Forelimb muscle (tissue), 1 donor: ENCODE measurements at regions not wholly inside any gene's neighbourhood (a gene's known extent, or its start where the extent isn't known, plus 50 kb on each side); places are given as distances from the start of the nearest gene placed in this dataset.
"Not testable (repeated sequence)": the region's sequence is repeated elsewhere in the genome, so short reads cannot be mapped to it uniquely, and the experiment has no call there.

Source experiments
- DNase-seq: peaks from one replicate; pipeline ENCODE4 v3.0.0-alpha.2; 2013; ENCODE audit warnings: low read depth

GRCh38 chr4:92232566-92232965, 71.2 kb upstream of the GRID2 start:
- DNase-seq = no peak

DNA sequence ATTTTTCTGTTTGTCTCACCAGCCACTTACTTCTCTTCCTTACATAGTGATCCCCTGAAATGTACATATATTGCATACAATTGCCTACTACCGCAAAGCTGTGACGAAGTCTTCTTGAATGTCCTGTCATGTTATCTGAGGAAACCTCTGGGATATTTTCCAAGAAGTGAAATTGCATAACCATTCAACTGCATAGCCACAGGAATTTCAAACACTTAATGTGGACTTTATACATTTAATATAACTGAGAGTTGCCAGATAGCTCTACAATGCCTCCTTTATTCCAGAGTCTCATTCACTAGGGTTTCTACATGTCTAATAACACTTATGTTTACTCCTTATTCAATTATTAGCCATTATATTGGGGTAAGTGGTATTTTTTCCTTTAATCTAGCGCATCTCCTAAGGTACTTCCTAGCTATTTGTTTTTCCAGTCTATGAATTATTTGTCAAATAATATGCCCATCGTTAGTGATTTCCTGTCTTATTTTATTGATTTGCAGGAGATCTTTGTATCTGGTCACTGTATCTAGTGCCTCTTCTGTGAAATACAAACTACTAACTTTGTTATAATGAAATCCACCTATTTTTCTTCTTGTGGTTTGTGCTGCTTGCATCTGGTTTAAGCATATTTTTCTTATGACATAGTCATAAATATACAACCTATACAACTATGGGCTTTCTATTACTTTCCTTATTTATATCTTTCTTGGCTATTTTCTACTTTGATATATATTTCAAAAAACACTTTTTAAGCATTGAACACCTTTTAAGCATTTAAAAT, 69.2 kb upstream of the GRID2 start:
- no peak for DNase-seq

DNA sequence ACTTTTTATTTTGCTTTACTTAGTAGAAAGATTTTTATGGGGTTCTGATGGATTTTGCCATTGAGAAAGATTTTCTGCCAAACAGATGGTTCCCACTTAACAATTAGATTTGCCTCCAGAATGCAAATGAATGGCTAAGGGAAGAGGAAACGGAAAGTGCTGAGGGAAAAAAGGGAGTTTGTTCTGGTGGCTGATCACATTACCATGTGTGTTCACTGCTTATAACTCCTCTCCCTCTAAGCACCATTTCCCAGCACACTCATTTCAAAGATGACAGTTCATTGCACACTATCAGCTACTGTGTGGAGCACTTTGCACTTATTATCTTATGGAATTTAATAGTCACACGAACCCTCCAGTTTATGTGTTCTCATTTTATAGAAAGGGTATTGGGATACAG, 68.0 kb upstream of the GRID2 start:
- no peak for DNase-seq

- DNase-seq = no peak
Observed at GRCh38 chr4:92236877-92237276, 66.9 kb upstream of the GRID2 start.

DNA sequence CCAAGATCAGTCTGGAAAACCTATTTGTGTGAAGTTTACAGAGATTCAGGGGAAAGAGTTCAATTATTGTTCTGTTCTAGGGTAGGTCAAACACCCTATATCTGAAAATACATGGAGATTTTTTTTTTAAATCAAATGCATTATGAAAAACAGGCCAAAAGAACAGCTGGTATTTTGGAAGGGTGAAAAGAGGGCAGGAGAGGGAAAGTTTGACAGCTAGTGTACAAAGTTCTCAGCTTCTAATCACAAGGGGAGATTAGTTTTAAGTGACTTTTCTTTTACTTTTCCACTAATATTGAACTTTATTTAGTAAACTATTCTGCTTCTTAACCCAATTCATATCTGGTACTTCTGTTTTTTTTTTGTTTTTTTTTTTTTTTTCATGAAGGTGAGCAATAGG, 66.2 kb upstream of the GRID2 start:
- no peak for DNase-seq

- no peak for DNase-seq
Observed at GRCh38 chr4:92241094-92241493, 62.7 kb upstream of the GRID2 start.

DNA sequence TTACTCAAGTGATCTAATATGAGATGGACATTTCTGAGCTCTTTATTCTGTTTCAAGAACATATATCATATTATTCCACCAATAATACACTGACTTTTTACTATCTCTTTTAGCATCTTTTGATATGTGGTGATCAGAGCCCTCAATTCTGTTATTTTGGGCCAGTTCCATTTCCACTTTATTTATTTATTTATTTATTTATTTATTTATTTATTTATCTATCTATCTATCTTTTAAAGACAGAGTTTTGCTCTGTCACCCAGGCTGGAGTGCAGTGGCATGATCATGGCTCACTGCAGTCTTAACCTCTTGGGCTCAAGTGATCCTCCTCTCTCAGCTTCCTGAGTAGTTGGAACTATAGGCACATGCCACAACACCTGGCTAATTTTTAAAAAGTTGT, 57.4 kb upstream of the GRID2 start:
- no peak for DNase-seq

DNA sequence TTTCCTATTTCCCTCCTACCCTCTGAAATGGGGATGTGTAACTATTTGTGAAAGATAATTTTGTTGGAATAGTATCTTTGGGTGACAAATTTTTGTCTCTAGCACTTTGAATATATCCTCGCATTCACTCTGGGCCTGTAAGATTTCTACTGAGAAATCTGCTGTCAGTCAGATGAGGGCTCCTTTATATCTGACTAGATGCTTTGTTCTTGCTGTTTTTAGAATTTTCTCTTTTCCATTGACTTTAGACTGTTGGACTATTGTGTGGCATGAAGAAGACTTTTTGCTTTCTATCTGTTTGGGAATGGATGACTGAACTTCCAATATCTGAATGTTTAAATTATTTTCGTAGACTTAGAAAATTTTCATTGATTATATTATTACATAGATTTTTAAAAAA, 54.2 kb upstream of the GRID2 start:
- no peak for DNase-seq

DNA sequence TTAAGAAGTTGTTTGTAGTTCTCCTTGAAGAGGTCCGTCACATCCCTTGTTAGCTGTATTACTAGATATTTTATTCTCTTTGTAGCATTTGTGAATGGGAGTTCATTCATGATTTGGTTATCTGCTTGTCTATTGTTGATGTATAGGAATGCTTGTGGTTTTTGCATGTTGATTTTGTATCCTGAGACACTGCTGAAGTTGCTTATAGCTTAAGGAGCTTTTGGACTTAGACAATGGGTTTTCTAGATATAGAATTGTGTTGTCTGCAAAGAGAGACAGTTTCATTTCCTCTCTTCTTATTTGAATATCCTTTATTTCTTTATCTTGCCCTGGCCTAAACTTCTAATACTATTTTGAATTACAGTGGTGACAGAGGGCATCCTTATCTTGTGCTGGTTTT, 52.1 kb upstream of the GRID2 start:
- no peak for DNase-seq

- DNase-seq = not testable (repeated sequence)
Observed at GRCh38 chr4:92252358-92252757, 51.4 kb upstream of the GRID2 start.

GRCh38 chr4:92252846-92253245, 50.9 kb upstream of the GRID2 start:
- DNase-seq = no peak

- no peak for DNase-seq
Observed at GRCh38 chr4:92253550-92253949, 50.2 kb upstream of the GRID2 start.
